Thyroid gland (tissue), 4 donors: ENCODE measurements at regions not wholly inside any gene's neighbourhood (a gene's known extent, or its start where the extent isn't known, plus 50 kb on each side); places are given as distances from the start of the nearest gene placed in this dataset.

Source experiments
- CTCF ChIP-seq, 6 experiments: fragments of 200-600 bp in 3 of 6; fragments of 450-650 bp in 3 of 6; sonication (generic) in 3 of 6; IDR thresholded peaks; one replicate each; pipeline ENCODE4 v1.5.1; 2016 to 2019; ENCODE audit warnings: antibody characterized with exemption in 6 of 6, mild to moderate bottlenecking in 2 of 6, inconsistent platforms in 1 of 6, moderate library complexity in 1 of 6
- POLR2A ChIP-seq, 2 donors: fragments of 450-650 bp; IDR thresholded peaks; one replicate each; pipeline ENCODE4 v1.6.1; 2017; ENCODE audit warnings: antibody characterized with exemption in 2 of 2, mild to moderate bottlenecking in 2 of 2, moderate library complexity in 1 of 2

GRCh38 chr7:118078015-118078414 lies 105.9 kb upstream of the LSM8 start:
- TF ChIP-seq POLR2A (IDR thresholded peaks at IDR 0.05) (no peak), CTCF (IDR thresholded peaks at IDR 0.05) (no peak)
